ENCODE measurements at regions not wholly inside any gene's neighbourhood (a gene's known extent, or its start where the extent isn't known, plus 50 kb on each side); places are given as distances from the start of the nearest gene placed in this dataset.
"Not testable (repeated sequence)": the region's sequence is repeated elsewhere in the genome, so short reads cannot be mapped to it uniquely, and the experiment has no call there.

DNA sequence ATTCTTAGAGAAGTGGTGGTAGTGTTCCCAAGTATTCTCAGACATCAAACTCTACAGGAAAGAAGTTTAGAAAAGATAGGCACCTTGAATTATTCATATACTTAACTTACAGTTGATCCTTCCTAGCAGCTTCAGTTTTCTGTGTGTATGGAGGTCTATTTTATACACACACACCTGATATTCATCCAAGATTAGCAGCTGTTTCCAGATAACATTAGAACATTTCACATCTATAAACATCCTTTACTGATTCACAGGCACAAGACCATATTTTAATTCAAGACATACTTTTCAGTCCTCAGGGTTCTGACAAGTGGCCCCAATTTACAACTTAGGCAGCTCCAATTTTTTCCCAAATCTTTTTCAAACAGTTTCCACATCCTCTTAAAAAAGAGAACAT, 287.8 kb upstream of the USP25 start:
- DNase-seq, result no peak

GRCh38 chr21:15442743-15443469, 286.9 kb upstream of the USP25 start:
- DNase-seq, result no peak

- DNase-seq, result no peak
Measured at GRCh38 chr21:15443740-15444117, 286.1 kb upstream of the USP25 start.

- no peak for DNase-seq
Measured at GRCh38 chr21:15444118-15444960, 285.4 kb upstream of the USP25 start.

GRCh38 chr21:15445327-15445726, 284.5 kb upstream of the USP25 start:
- DNase-seq, result no peak

GRCh38 chr21:15446223-15446622, 283.6 kb upstream of the USP25 start:
- no peak for DNase-seq

GRCh38 chr21:15449556-15449955, 280.2 kb upstream of the USP25 start:
- no peak for DNase-seq

GRCh38 chr21:15453261-15453660, 276.5 kb upstream of the USP25 start:
- DNase-seq, result no peak

DNA sequence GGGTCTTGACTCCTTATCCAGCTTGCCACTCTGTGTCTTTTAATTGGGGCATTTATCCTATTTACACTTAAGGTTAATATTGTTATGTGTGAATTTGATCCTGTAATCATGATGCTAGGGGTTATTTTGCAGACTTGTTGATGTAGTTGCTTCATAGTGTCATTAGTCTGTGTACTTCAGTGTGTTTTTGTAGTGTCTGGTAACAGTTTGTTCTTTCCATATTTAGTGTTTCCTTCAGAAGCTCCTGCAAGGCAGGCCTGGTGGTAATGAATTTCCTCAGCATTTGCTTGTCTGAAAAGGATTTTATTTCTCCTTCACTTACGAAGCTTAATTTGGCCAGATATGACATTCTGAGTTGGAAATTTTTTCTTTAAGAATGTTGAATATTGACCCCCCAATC, 276.0 kb upstream of the USP25 start:
- not testable (repeated sequence) for DNase-seq

DNA sequence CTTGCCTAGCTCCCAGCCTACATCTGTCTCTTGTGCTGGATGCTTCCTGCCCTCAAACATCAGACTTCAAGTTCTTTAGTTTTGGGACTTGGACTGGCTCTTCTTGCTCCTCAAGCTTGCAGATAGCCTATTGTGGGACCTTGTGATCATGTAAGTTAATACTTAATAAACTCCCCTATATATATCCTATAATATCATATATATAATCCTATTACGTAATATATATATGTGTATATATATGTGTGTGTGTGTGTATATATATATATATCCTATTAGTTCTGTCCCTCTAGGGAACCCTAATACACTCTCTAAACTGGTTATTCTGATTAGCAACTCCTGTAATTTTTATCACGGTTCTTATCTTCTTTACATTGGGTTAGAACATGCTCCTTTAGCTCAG, 274.9 kb upstream of the USP25 start:
- DNase-seq, result not testable (repeated sequence)

- DNase-seq, result no peak
Measured at GRCh38 chr21:15455819-15456462, 273.8 kb upstream of the USP25 start.

- no peak for DNase-seq
Measured at GRCh38 chr21:15457965-15458364, 271.8 kb upstream of the USP25 start.

- DNase-seq, result no peak
Measured at GRCh38 chr21:15462092-15462491, 267.7 kb upstream of the USP25 start.

GRCh38 chr21:15466329-15466728, 263.5 kb upstream of the USP25 start:
- DNase-seq, result no peak

DNA sequence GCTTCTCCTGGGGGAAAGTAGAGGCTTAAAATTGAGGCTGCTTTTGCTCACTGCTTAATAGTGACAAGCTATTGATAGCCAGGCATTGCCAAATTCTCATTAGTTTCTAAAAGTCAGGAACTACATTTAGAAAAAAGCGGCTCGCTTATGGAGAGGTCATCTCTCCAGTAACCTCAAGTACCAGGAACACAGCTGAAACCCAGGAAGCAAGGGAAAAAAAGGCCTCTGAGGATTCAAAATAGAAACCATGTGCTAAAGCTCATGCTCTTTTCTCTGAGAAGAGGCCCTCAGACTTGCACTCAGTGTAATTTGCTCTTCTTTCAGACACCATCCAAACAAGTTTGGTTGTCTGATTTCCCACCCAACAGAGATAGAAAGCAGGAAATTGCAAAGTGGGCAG, 261.4 kb upstream of the USP25 start:
- DNase-seq, result no peak

DNA sequence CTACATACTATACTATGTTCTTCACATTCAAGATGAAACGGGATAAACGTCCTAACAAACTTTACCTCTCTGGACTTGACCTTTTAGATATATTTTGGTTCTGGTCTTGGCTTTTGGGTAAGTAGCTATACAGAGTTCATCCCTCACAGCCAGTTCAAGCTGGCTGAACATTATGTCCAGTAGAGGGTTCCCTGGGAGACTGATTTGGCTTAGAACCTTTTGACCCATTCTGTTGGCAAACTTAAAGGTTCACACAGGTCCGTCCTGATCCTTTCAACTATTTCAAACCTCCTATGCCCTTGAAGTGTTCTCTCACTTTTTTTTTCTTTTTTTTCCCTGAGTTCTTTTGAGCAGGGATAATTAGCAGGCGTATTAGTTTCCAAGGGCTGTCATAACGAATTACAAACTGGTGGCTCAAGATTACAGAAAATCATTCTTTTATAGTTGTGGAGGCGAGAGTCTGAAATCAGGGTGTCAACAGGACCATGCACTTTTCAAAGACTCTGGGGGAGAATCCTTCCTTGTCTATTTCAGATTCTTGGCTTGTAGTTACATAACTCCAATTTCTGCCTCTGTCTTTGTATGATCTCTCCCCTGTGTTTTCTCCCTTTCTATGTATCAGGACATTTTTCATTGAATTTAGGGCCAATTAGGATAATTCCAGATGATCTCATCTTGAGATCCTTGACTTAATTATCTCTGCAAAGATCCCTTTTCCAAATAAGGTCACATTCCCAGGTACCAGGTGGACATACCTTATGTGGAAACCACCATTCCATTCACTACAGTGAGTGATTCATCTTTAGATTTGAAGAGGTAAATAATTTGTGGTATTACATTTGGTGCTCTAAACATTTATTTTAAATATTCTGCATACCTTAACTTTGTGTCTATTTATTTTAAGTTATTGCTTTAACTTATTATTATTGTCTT, 257.4 kb upstream of the USP25 start:
- no peak for DNase-seq

DNA sequence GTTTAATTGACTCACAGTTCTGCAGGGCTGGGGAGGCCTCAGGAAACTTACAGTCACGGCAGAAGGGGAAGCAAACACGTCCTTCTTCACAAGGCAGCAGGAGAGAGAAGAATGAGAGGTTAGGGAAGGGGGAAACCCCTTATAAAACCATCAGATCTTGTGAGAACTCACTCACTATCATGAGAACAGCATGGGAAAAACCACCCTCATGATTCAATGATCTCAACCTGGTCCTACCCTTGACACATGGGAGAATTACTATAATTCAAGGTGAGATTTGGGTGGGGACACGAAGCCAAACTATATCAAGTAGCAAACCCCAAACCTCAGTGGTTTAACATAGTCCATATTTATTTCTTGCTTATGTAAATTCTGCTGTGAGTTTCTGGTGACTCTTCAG, 252.0 kb upstream of the USP25 start:
- DNase-seq, result not testable (repeated sequence)

DNA sequence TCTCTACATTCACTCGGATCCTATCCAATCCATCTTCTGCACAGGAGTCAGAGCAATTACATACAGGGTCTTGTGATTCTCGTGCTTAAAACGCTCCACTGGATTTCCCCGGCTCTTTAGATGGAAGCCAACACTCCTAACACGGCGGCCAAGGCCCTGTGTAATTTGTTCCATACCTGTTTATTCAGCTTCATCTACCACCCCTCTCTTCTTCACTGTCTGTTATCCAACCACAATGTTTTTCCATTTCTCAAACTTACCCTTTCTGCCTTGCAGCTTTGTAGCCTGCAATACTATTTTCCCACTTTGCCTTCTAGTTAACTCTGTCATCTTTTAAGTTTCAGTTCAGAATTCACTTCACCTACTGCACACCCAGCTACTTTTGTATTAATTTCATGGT, 249.6 kb upstream of the USP25 start:
- DNase-seq, result no peak

DNA sequence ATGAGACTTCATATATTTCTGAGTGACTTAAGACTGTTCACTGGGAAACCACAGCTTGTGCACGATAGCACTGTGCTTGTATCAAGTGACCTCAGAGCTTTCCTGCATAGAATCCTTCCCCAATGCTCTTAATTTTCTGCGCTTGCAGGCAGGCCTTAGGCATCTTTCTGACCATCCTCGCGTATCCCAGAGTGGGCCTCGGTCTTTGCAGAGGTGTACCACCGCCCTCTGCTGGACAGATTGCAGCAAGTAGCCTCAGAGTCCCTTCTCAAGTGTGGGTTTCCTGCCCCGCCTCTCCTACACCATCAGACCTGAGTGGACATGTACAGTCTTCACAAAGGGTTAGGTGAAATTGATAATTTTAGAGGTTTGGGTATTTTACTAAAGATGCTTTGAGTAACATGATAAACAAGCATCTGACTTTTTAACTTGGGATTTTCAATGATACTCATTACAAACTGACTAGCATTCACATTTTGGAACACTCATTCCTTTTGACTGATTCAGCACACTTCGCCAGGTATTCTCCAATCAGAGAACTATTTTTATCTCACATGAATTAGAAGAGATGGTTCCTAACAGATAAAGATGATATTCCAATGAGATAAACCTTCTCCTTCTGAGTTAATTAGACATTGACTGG, 246.5 kb upstream of the USP25 start:
- DNase-seq, result peak; percentile 86

GRCh38 chr21:15486460-15487195, 243.2 kb upstream of the USP25 start:
- DNase-seq, result no peak

DNA sequence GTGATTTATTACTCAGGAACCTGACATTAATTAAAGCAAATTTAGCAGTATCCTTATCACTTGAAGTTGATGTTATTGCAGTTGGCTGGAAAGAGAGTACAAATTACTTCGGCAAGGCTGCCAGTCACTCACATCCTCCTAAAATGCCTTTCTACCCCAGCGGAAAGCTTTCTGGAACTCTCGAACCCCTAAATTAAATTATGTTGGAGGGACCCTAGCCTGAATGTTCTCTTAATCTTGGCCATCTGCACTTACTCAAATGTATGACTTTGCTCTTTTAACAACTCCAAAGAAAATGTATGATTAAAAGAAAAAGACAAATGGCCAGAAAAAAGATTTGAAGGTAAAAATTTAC, 242.6 kb upstream of the USP25 start:
- no peak for DNase-seq

DNA sequence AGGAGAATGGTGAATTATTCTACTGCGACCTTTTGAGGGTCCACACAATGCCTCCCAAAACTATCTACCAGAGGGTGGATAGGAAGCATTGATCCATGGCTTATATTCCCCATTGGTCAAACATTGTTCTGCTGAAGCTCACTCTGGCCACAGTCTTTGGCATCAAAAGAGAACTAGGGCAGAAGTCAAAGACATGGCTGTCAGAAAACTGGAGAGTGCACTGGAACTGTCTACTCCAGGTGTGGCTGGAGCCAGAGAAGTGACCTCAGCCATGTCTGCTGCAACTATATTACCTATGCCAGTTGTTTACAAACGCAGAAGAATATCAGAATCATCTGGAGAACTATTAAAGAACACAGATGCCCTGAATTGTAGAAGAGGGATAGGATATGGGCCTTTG, 238.7 kb upstream of the USP25 start:
- DNase-seq, result no peak

Data from stimulated activated CD8-positive, alpha-beta memory T cell treated with anti-CD3 and anti-CD28 coated beads, Interleukin-4, amount 100 ng/mL, for 48 hours (primary cell).